ENCODE measurements at regions not wholly inside any gene's neighbourhood (a gene's known extent, or its start where the extent isn't known, plus 50 kb on each side); places are given as distances from the start of the nearest gene placed in this dataset.

DNA sequence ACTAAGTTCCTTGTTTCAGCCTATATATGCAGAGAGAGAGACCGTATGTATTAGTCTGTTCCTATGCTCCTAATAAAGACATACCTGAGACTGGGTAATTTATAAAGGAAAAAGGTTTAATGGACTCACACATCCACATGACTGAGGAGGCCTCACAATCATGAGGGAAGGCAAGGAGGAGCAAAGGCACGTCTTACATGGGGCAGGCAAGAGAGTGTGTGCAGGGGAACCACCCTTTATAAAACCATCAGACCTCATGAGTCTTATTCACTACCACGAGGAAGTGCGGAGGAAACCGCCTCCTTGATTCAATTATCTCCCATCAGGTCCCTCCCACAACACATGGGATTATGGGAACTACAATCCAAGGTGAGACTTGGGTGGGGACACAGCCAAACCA, 73.8 kb downstream of the TMEM18 start:
- no peak for TF ChIP-seq EZH2 (IDR thresholded peaks at IDR 0.05; ENCODE audit: low read length, missing control alignments)
- TF ChIP-seq, protein P1, sequence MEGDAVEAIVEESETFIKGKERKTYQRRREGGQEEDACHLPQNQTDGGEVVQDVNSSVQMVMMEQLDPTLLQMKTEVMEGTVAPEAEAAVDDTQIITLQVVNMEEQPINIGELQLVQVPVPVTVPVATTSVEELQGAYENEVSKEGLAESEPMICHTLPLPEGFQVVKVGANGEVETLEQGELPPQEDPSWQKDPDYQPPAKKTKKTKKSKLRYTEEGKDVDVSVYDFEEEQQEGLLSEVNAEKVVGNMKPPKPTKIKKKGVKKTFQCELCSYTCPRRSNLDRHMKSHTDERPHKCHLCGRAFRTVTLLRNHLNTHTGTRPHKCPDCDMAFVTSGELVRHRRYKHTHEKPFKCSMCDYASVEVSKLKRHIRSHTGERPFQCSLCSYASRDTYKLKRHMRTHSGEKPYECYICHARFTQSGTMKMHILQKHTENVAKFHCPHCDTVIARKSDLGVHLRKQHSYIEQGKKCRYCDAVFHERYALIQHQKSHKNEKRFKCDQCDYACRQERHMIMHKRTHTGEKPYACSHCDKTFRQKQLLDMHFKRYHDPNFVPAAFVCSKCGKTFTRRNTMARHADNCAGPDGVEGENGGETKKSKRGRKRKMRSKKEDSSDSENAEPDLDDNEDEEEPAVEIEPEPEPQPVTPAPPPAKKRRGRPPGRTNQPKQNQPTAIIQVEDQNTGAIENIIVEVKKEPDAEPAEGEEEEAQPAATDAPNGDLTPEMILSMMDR (conservative IDR thresholded peaks at IDR 0.05 in 1 of 2, IDR thresholded peaks at IDR 0.05 in 1 of 2; ENCODE audit: low read depth in 1 of 2, low read length in 2 of 2), result no peak
- Histone ChIP-seq H3K4me1 (ENCODE audit: control insufficient read depth, extremely low read depth, insufficient read depth, low read length) (no peaks in the 10 kb centered on the region), H3K36me3 (ENCODE audit: control insufficient read depth, insufficient read depth, low read length) (no peaks in the 10 kb centered on the region), H3K79me2 (ENCODE audit: control insufficient read depth, insufficient read depth, low read length) (no peaks in the 10 kb centered on the region), H3K27me3 (ENCODE audit: control insufficient read depth, insufficient read depth, low read length) (no peaks in the 10 kb centered on the region), H3K4me2 (ENCODE audit: extremely low read depth, insufficient read depth, low read length) (no peak overlapping the region), H4K20me1 (ENCODE audit: control insufficient read depth, extremely low read depth, insufficient read depth, low read length) (no peaks in the 10 kb centered on the region), H3K9ac (ENCODE audit: insufficient read depth, low read length) (no peak overlapping the region), H2AFZ (ENCODE audit: low read length) (no peak overlapping the region), H3K9me3 (ENCODE audit: control insufficient read depth, insufficient read depth, low read depth, low read length) (no peaks in the 10 kb centered on the region), H3K27ac (ENCODE audit: insufficient read depth, low read length) (no peak overlapping the region), H3K4me3 (replicated peaks in 1 of 4; ENCODE audit: control extremely low read depth in 1 of 4, insufficient read depth in 1 of 4, low read depth in 3 of 4, low read length in 4 of 4) (no peak overlapping the region)
- DNase-seq (ENCODE audit: low read depth in 2 of 2), result no peak

- H3K4me3 ChIP-seq (replicated peaks in 1 of 4; ENCODE audit: control extremely low read depth in 1 of 4, insufficient read depth in 1 of 4, low read depth in 3 of 4, low read length in 4 of 4), result no peak overlapping the region
- no peak overlapping the region for H3K9ac ChIP-seq (ENCODE audit: insufficient read depth, low read length)
- no peaks in the 10 kb centered on the region for H4K20me1 ChIP-seq (ENCODE audit: control insufficient read depth, extremely low read depth, insufficient read depth, low read length)
- no peaks in the 10 kb centered on the region for H3K9me3 ChIP-seq (ENCODE audit: control insufficient read depth, insufficient read depth, low read depth, low read length)
- no peaks in the 10 kb centered on the region for H3K27me3 ChIP-seq (ENCODE audit: control insufficient read depth, insufficient read depth, low read length)
- no peak for DNase-seq (ENCODE audit: low read depth in 2 of 2)
- no peak overlapping the region for H3K27ac ChIP-seq (ENCODE audit: insufficient read depth, low read length)
- H3K36me3 ChIP-seq (ENCODE audit: control insufficient read depth, insufficient read depth, low read length), result no peaks in the 10 kb centered on the region
- H3K4me1 ChIP-seq (ENCODE audit: control insufficient read depth, extremely low read depth, insufficient read depth, low read length), result no peaks in the 10 kb centered on the region
- TF ChIP-seq, protein P1 (conservative IDR thresholded peaks at IDR 0.05 in 1 of 2, IDR thresholded peaks at IDR 0.05 in 1 of 2; ENCODE audit: low read depth in 1 of 2, low read length in 2 of 2), result no peak
- no peak for TF ChIP-seq EZH2 (IDR thresholded peaks at IDR 0.05; ENCODE audit: low read length, missing control alignments)
- H2AFZ ChIP-seq (ENCODE audit: low read length), result no peak overlapping the region
- no peak overlapping the region for H3K4me2 ChIP-seq (ENCODE audit: extremely low read depth, insufficient read depth, low read length)
- no peaks in the 10 kb centered on the region for H3K79me2 ChIP-seq (ENCODE audit: control insufficient read depth, insufficient read depth, low read length)
Observed at GRCh38 chr2:602571-603359, 74.4 kb downstream of the TMEM18 start.

- Histone ChIP-seq H3K9me3 (ENCODE audit: control insufficient read depth, insufficient read depth, low read depth, low read length) (no peaks in the 10 kb centered on the region), H3K27ac (ENCODE audit: insufficient read depth, low read length) (no peak overlapping the region), H2AFZ (ENCODE audit: low read length) (no peak overlapping the region), H3K36me3 (ENCODE audit: control insufficient read depth, insufficient read depth, low read length) (no peaks in the 10 kb centered on the region), H3K4me2 (ENCODE audit: extremely low read depth, insufficient read depth, low read length) (no peak overlapping the region), H3K4me1 (ENCODE audit: control insufficient read depth, extremely low read depth, insufficient read depth, low read length) (no peaks in the 10 kb centered on the region), H3K79me2 (ENCODE audit: control insufficient read depth, insufficient read depth, low read length) (no peaks in the 10 kb centered on the region), H3K4me3 (replicated peaks in 1 of 4; ENCODE audit: control extremely low read depth in 1 of 4, insufficient read depth in 1 of 4, low read depth in 3 of 4, low read length in 4 of 4) (no peak overlapping the region), H3K9ac (ENCODE audit: insufficient read depth, low read length) (no peak overlapping the region), H4K20me1 (ENCODE audit: control insufficient read depth, extremely low read depth, insufficient read depth, low read length) (no peaks in the 10 kb centered on the region), H3K27me3 (ENCODE audit: control insufficient read depth, insufficient read depth, low read length) (no peaks in the 10 kb centered on the region)
- no peak for DNase-seq (ENCODE audit: low read depth in 2 of 2)
- no peak for TF ChIP-seq EZH2 (IDR thresholded peaks at IDR 0.05; ENCODE audit: low read length, missing control alignments)
Observed at GRCh38 chr2:601806-602455, 75.3 kb downstream of the TMEM18 start.
